Hepatocyte (in vitro differentiated cells): ENCODE measurements at regions not wholly inside any gene's neighbourhood (a gene's known extent, or its start where the extent isn't known, plus 50 kb on each side); places are given as distances from the start of the nearest gene placed in this dataset.

ENCODE experiments used
- DNase-seq: peaks from one replicate; pipeline ENCODE4 v3.0.0-alpha.2; 2016; ENCODE audit warnings: low spot score
- H2AFZ ChIP-seq: fragments of 200-600 bp; sonication (generic); 2 replicates; pipeline ENCODE4 v1.6.0; 2016; ENCODE audit warnings: antibody characterized with exemption, mild to moderate bottlenecking
- H3K27ac ChIP-seq: fragments of 200-600 bp; sonication (generic); 2 replicates; pipeline ENCODE4 v1.5.1; 2016; ENCODE audit warnings: mild to moderate bottlenecking
- H3K27me3 ChIP-seq: fragments of 200-600 bp; sonication (generic); 2 replicates; pipeline ENCODE4 v1.6.1; 2016
- H3K36me3 ChIP-seq: fragments of 200-600 bp; sonication (generic); replicated peaks from 2 replicates; pipeline ENCODE4 v1.5.1; 2016; ENCODE audit warnings: low read depth; ENCODE audit not compliant: insufficient read depth
- H3K4me1 ChIP-seq: fragments of 200-600 bp; sonication (generic); 2 replicates; pipeline ENCODE4 v1.5.1; 2016; ENCODE audit warnings: mild to moderate bottlenecking, moderate library complexity; ENCODE audit not compliant: insufficient read depth
- H3K4me2 ChIP-seq: fragments of 200-600 bp; sonication (generic); 2 replicates; pipeline ENCODE4 v1.6.0; 2016
- H3K4me3 ChIP-seq: fragments of 200-600 bp; sonication (generic); 2 replicates; pipeline ENCODE4 v1.5.1; 2016; ENCODE audit warnings: mild to moderate bottlenecking
- H3K79me2 ChIP-seq: fragments of 200-600 bp; sonication (generic); 2 replicates; pipeline ENCODE4 v1.6.0; 2017; ENCODE audit warnings: mild to moderate bottlenecking
- H3K9me2 ChIP-seq: fragments of 200-600 bp; sonication (generic); replicated peaks from 2 replicates; pipeline ENCODE4 v1.6.0; 2017; ENCODE audit warnings: mild to moderate bottlenecking; ENCODE audit not compliant: insufficient read depth
- H3K9me3 ChIP-seq: fragments of 200-600 bp; sonication (generic); 2 replicates; pipeline ENCODE4 v1.5.1; 2016; ENCODE audit warnings: low read depth, mild to moderate bottlenecking
- H4K20me1 ChIP-seq: fragments of 200-600 bp; sonication (generic); 2 replicates; pipeline ENCODE4 v1.6.0; 2016; ENCODE audit warnings: mild to moderate bottlenecking; ENCODE audit not compliant: insufficient read depth, poor library complexity, severe bottlenecking
- EZH2 ChIP-seq: fragments of 200-600 bp; sonication (generic); IDR thresholded peaks from 2 replicates; pipeline ENCODE4 v1.6.1; 2016; ENCODE audit warnings: antibody characterized with exemption, mild to moderate bottlenecking, borderline replicate concordance
- EZH2phosphoT487 ChIP-seq: fragments of 200-600 bp; sonication (generic); IDR thresholded peaks from one replicate; pipeline ENCODE4 v1.6.1; 2018; ENCODE audit warnings: antibody characterized with exemption, mild to moderate bottlenecking, low read depth, moderate library complexity; ENCODE audit not compliant: unreplicated experiment, severe bottlenecking
- WGBS: methylation state at CpG from one replicate; pipeline ENCODE4 v1.1.6; 2016; ENCODE audit warnings: low lambda C conversion rate; ENCODE audit errors: missing lambda C conversion rate; 5-methylcytosine and 5-hydroxymethylcytosine counted together
- TF ChIP-seq, protein P1 (sequence below): fragments of 200-600 bp; sonication (generic); IDR thresholded peaks from 2 replicates; pipeline ENCODE4 v1.5.1; 2016; ENCODE audit warnings: antibody characterized with exemption, mild to moderate bottlenecking; ENCODE audit not compliant: poor library complexity

DNA sequence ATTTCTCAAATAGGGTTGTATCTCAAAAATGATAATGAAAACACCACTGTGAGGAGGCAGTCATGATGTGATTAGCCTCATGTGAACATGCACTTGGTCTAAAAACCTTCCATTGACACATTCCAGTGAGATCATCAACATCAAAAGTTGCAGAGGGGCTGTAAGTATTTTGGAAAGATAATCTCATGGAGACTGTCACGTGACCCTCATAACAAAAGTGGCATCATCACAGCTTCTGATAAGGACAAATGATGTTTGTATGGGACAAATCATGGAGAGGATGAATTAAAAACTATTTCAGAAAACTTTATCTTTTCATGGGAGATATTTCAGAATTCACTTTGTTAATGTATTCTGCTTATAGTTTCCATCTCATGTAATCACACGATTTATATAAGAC, 203.1 kb upstream of the NDN start:
- WGBS: 63% methylated on average over 2 of the region's 2 CpGs
- TF ChIP-seq EZH2 (no peak), EZH2phosphoT487 (no peak)
- TF ChIP-seq, protein P1, sequence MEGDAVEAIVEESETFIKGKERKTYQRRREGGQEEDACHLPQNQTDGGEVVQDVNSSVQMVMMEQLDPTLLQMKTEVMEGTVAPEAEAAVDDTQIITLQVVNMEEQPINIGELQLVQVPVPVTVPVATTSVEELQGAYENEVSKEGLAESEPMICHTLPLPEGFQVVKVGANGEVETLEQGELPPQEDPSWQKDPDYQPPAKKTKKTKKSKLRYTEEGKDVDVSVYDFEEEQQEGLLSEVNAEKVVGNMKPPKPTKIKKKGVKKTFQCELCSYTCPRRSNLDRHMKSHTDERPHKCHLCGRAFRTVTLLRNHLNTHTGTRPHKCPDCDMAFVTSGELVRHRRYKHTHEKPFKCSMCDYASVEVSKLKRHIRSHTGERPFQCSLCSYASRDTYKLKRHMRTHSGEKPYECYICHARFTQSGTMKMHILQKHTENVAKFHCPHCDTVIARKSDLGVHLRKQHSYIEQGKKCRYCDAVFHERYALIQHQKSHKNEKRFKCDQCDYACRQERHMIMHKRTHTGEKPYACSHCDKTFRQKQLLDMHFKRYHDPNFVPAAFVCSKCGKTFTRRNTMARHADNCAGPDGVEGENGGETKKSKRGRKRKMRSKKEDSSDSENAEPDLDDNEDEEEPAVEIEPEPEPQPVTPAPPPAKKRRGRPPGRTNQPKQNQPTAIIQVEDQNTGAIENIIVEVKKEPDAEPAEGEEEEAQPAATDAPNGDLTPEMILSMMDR: no peak
- Histone ChIP-seq H3K4me3 (no peak overlapping the region), H2AFZ (no peak overlapping the region), H3K9me2 (no peaks in the 10 kb centered on the region), H3K27me3 (no peaks in the 10 kb centered on the region), H3K79me2 (no peaks in the 10 kb centered on the region), H3K36me3 (no peaks in the 10 kb centered on the region), H3K4me1 (no peaks in the 10 kb centered on the region), H3K27ac (no peak overlapping the region), H3K9me3 (no peaks in the 10 kb centered on the region), H4K20me1 (no peaks in the 10 kb centered on the region), H3K4me2 (no peak overlapping the region)
- DNase-seq: no peak

DNA sequence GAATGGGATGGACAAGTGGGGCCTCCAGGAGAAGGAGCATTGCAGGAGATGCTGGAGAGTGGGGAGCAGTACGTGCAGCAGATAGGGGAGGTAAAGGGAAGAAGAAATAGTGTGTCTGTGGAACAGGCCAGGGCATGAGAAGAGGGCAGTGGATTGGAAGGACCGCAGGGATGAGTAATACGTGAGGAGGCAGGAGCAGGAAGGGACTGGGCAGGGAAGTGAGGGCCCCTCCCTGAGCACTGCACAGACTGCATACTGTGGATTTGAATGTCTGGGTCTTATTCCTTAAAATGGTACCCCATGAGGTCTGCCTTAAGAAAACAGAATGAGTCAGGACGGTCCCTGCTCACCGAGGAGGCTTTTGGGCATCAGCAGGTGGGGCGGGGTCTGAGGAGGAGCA, 210.0 kb upstream of the NDN start:
- WGBS: 67% methylated on average over 6 of the region's 6 CpGs
- no peaks in the 10 kb centered on the region for H3K36me3 ChIP-seq
- no peaks in the 10 kb centered on the region for H4K20me1 ChIP-seq
- H3K79me2 ChIP-seq: no peaks in the 10 kb centered on the region
- TF ChIP-seq, protein P1: no peak
- TF ChIP-seq EZH2: no peak
- H3K9me3 ChIP-seq: no peaks in the 10 kb centered on the region
- no peak overlapping the region for H3K4me2 ChIP-seq
- H3K4me3 ChIP-seq: no peak overlapping the region
- H3K4me1 ChIP-seq: no peaks in the 10 kb centered on the region
- no peak overlapping the region for H3K27ac ChIP-seq
- no peak overlapping the region for H2AFZ ChIP-seq
- no peaks in the 10 kb centered on the region for H3K9me2 ChIP-seq
- no peak for DNase-seq
- H3K27me3 ChIP-seq: no peaks in the 10 kb centered on the region

DNA sequence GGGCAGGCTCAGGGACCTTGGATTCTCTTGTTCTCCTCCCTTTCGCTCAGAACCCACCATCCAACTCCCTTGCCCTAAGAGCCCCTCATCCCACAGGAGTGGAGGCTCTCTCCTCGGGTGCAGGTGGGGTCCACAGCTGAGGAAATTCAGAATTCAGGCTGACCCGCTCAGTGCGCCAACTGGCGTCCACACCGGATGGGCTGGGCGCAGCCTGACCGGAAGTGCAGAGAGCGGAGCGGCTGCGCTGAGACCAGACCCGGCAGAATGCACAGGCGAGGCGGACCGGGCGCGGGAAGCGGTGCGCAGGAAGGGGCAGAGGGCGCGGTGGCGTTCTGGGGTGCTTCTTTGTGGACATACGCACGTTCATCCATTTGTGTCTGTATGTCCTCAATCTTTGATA, 210.4 kb upstream of the NDN start:
- H4K20me1 ChIP-seq: no peaks in the 10 kb centered on the region
- no peak overlapping the region for H3K27ac ChIP-seq
- no peak overlapping the region for H3K4me3 ChIP-seq
- H3K4me2 ChIP-seq: no peak overlapping the region
- H3K9me3 ChIP-seq: no peaks in the 10 kb centered on the region
- DNase-seq: no peak
- no peaks in the 10 kb centered on the region for H3K36me3 ChIP-seq
- no peak overlapping the region for H2AFZ ChIP-seq
- no peaks in the 10 kb centered on the region for H3K79me2 ChIP-seq
- TF ChIP-seq EZH2phosphoT487: no peak
- TF ChIP-seq, protein P1: no peak
- no peak for TF ChIP-seq EZH2
- H3K4me1 ChIP-seq: no peaks in the 10 kb centered on the region
- H3K27me3 ChIP-seq: no peaks in the 10 kb centered on the region
- H3K9me2 ChIP-seq: no peaks in the 10 kb centered on the region
- 95% methylated on average over 24 of the region's 24 CpGs for WGBS

DNA sequence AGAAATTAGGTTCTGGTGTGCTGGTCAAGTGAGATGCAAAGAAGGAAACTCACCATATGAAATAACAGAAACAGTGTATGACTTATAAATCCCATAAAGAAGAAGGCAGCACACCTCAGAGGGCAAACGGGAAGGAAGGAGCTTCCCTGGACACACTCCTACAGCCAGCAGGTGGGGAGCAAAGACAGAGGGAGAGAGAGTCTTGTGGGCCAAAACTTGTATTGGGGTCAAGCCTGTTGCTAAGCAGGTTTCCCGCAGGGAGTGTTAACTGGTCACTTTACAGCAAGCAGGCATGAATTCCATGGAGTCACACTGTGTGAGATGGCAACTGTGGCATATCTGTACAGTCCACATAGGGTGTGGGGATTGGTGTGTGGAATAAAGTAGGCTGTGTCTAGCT, 222.9 kb upstream of the NDN start:
- Histone ChIP-seq H4K20me1 (no peaks in the 10 kb centered on the region), H3K4me2 (no peak overlapping the region), H3K9me3 (no peaks in the 10 kb centered on the region), H3K9me2 (no peaks in the 10 kb centered on the region), H3K4me3 (no peak overlapping the region), H3K4me1 (no peaks in the 10 kb centered on the region), H3K36me3 (no peaks in the 10 kb centered on the region), H3K27me3 (no peaks in the 10 kb centered on the region), H3K27ac (no peak overlapping the region), H3K79me2 (no peaks in the 10 kb centered on the region), H2AFZ (no peak overlapping the region)
- DNase-seq: no peak
- no peak for TF ChIP-seq EZH2phosphoT487
- TF ChIP-seq EZH2: no peak
- TF ChIP-seq, protein P1: no peak
- 36% methylated on average over 2 of the region's 2 CpGs for WGBS
